MM.1S (cell line): ENCODE measurements at regions not wholly inside any gene's neighbourhood (a gene's known extent, or its start where the extent isn't known, plus 50 kb on each side); places are given as distances from the start of the nearest gene placed in this dataset.

Experiments
- DNase-seq: peaks from one replicate; pipeline ENCODE4 v3.0.0-alpha.2; 2015
- H2AFZ ChIP-seq: fragments of 300-600 bp; sonication (generic); 2 replicates; pipeline ENCODE4 v1.6.0; 2016; ENCODE audit warnings: antibody characterized with exemption, low read length
- H3F3A ChIP-seq: fragments of 300-600 bp; sonication (generic); 2 replicates; pipeline ENCODE4 v1.6.1; 2016; ENCODE audit warnings: mild to moderate bottlenecking, antibody characterized with exemption, low read length, moderate library complexity, mixed read lengths; ENCODE audit not compliant: insufficient read depth
- H3K27ac ChIP-seq: fragments of 300-600 bp; sonication (generic); 2 replicates; pipeline ENCODE4 v1.5.1; 2016; ENCODE audit warnings: mild to moderate bottlenecking, low read length
- H3K27me3 ChIP-seq: fragments of 300-600 bp; sonication (generic); replicated peaks from 2 replicates; pipeline ENCODE4 v1.6.0; 2016; ENCODE audit warnings: low read length; ENCODE audit not compliant: insufficient read depth
- H3K36me3 ChIP-seq: fragments of 300-600 bp; sonication (generic); replicated peaks from 2 replicates; pipeline ENCODE4 v1.6.1; 2016; ENCODE audit warnings: mild to moderate bottlenecking, low read length, mixed read lengths; ENCODE audit not compliant: insufficient read depth
- H3K4me1 ChIP-seq: fragments of 300-600 bp; sonication (generic); 2 replicates; pipeline ENCODE4 v1.6.1; 2016; ENCODE audit warnings: low read length, mixed read lengths
- H3K4me2 ChIP-seq: fragments of 300-600 bp; sonication (generic); 2 replicates; pipeline ENCODE4 v1.6.0; 2016; ENCODE audit warnings: low read depth, low read length
- H3K4me3 ChIP-seq: fragments of 300-600 bp; sonication (generic); 2 replicates; pipeline ENCODE4 v1.5.1; 2016; ENCODE audit warnings: low read length, mixed read lengths
- H3K79me2 ChIP-seq: fragments of 300-600 bp; sonication (generic); 2 replicates; pipeline ENCODE4 v1.6.1; 2016; ENCODE audit warnings: mixed run types, low read length, mixed read lengths
- H3K9ac ChIP-seq: fragments of 300-600 bp; sonication (generic); 2 replicates; pipeline ENCODE4 v1.6.1; 2016; ENCODE audit warnings: low read length, mixed read lengths
- H3K9me2 ChIP-seq: fragments of 300-600 bp; sonication (generic); replicated peaks from 2 replicates; pipeline ENCODE4 v1.6.1; 2016; ENCODE audit warnings: mild to moderate bottlenecking, low read length, mixed read lengths; ENCODE audit not compliant: insufficient read depth
- H3K9me3 ChIP-seq: fragments of 300-600 bp; sonication (generic); replicated peaks from 2 replicates; pipeline ENCODE4 v1.6.1; 2016; ENCODE audit warnings: mild to moderate bottlenecking, low read length, mixed read lengths; ENCODE audit not compliant: insufficient read depth
- H4K20me1 ChIP-seq: fragments of 300-600 bp; sonication (generic); 2 replicates; pipeline ENCODE4 v1.6.1; 2016; ENCODE audit warnings: mild to moderate bottlenecking, low read length, moderate library complexity, mixed read lengths; ENCODE audit not compliant: insufficient read depth
- CTCF ChIP-seq: fragments of 300-600 bp; sonication (generic); IDR thresholded peaks from 2 replicates; pipeline ENCODE4 v1.5.1; 2016; ENCODE audit warnings: antibody characterized with exemption, low read length, mixed read lengths
- EZH2 ChIP-seq: fragments of 300-600 bp; sonication (generic); optimal IDR thresholded peaks from 2 replicates; pipeline ENCODE3; 2017; ENCODE audit warnings: low read depth, mild to moderate bottlenecking, antibody characterized with exemption, low read length, mixed read lengths
- EZH2phosphoT487 ChIP-seq: fragments of 300-600 bp; sonication (generic); IDR thresholded peaks from 2 replicates; pipeline ENCODE4 v1.6.1; 2018; ENCODE audit warnings: antibody characterized with exemption, low read length

GRCh38 chr22:34971456-34971855 is 94.5 kb upstream of the ISX start:
- H3K4me2 ChIP-seq, result no peak overlapping the region
- H3K79me2 ChIP-seq, result no peaks in the 10 kb centered on the region
- DNase-seq, result no peak
- H3K4me1 ChIP-seq, result no peaks in the 10 kb centered on the region
- H3K36me3 ChIP-seq, result no peaks in the 10 kb centered on the region
- H3K9ac ChIP-seq, result no peak overlapping the region
- H2AFZ ChIP-seq, result no peak overlapping the region
- H4K20me1 ChIP-seq, result no peaks in the 10 kb centered on the region
- H3K4me3 ChIP-seq, result no peak overlapping the region
- H3F3A ChIP-seq, result no peaks in the 10 kb centered on the region
- TF ChIP-seq EZH2phosphoT487, result no peak
- TF ChIP-seq EZH2, result no peak
- no peak for TF ChIP-seq CTCF
- no peak overlapping the region for H3K27ac ChIP-seq
- no peaks in the 10 kb centered on the region for H3K9me3 ChIP-seq
- H3K27me3 ChIP-seq, result no peaks in the 10 kb centered on the region
- no peaks in the 10 kb centered on the region for H3K9me2 ChIP-seq

GRCh38 chr22:34972191-34972897 is 93.6 kb upstream of the ISX start:
- Histone ChIP-seq H3K79me2 (no peaks in the 10 kb centered on the region), H3K27ac (no peak overlapping the region), H3K9ac (no peak overlapping the region), H3K4me1 (no peaks in the 10 kb centered on the region), H4K20me1 (no peaks in the 10 kb centered on the region), H3K27me3 (no peaks in the 10 kb centered on the region), H3K4me2 (no peak overlapping the region), H3K9me3 (no peaks in the 10 kb centered on the region), H3K36me3 (no peaks in the 10 kb centered on the region), H3K4me3 (no peak overlapping the region), H3F3A (no peaks in the 10 kb centered on the region), H3K9me2 (no peaks in the 10 kb centered on the region), H2AFZ (no peak overlapping the region)
- TF ChIP-seq CTCF (no peak), EZH2 (no peak), EZH2phosphoT487 (no peak)
- no peak for DNase-seq

- H3K36me3 ChIP-seq, result no peaks in the 10 kb centered on the region
- no peak overlapping the region for H3K4me2 ChIP-seq
- H3K4me1 ChIP-seq, result no peaks in the 10 kb centered on the region
- no peaks in the 10 kb centered on the region for H3K9me3 ChIP-seq
- H3K79me2 ChIP-seq, result no peaks in the 10 kb centered on the region
- no peaks in the 10 kb centered on the region for H3F3A ChIP-seq
- H3K9ac ChIP-seq, result no peak overlapping the region
- H3K27me3 ChIP-seq, result no peaks in the 10 kb centered on the region
- no peaks in the 10 kb centered on the region for H4K20me1 ChIP-seq
- no peak overlapping the region for H3K27ac ChIP-seq
- no peak for DNase-seq
- H2AFZ ChIP-seq, result no peak overlapping the region
- TF ChIP-seq EZH2phosphoT487 (no peak), EZH2 (no peak), CTCF (no peak)
- no peaks in the 10 kb centered on the region for H3K9me2 ChIP-seq
- H3K4me3 ChIP-seq, result no peak overlapping the region
Observed at GRCh38 chr22:34973016-34973415, 92.9 kb upstream of the ISX start.
